Anterior cingulate cortex (tissue), 58 donors: ENCODE measurements at regions not wholly inside any gene's neighbourhood (a gene's known extent, or its start where the extent isn't known, plus 50 kb on each side); places are given as distances from the start of the nearest gene placed in this dataset.
A peak's percentile ranks its signal among the peaks of the same experiment; 100 is the strongest.

ENCODE experiments used
- DNase-seq, 58 donors: peaks; one replicate each; lab custom pipeline; 2025; lab: John Stamatoyannopoulos, UW

DNA sequence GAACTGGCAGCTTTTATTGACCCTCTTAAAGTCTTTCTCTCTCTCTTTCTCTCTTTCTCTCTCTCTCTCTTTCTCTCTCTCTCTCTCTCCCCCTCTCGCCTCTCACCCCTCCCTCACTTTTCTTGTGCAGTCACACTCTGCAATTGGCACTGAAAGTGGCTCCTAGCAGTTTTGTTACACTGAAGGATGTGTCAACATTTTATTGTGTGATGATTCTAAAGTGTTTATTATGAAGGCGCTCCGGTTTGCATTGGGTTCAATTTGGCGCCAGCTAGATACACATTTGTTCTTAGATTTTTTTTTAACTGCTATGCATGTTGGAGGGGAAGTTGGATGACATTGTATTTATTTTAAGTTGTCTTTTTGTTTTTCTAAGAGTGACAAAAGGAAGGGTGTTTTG is 64.0 kb upstream of the CHRM3 start:
- no peak for DNase-seq

- DNase-seq = no peak
These were observed 64.5 kb upstream of the CHRM3 start for GRCh38 chr1:239321877-239322276.

GRCh38 chr1:239317948-239318347 is 68.4 kb upstream of the CHRM3 start:
- DNase-seq = no peak

DNA sequence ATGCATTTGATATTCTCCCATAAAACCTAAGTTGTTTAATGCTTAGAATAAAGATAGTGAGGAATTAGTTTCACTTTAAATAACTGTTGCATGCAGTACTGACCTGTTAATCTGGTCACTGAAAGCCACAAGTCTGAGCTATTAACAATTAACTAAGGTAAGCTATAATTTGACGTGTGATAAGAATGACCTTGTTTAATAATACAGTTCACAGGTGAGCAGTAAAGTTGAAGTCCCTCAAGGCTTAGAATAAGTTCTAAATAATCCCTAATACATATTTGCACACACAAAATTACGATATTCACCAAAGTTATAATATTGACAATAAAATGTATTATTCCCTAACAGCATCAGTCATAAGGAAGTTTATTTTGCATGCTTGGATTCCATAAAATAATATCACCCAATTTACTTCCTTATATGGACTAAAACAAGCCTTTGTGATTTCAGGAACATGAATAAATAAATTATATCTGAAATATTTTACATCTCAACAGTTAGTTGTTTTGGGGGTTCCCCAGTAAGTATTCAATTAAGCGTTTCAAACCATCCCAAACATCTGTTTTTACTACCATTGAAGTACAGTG is 70.6 kb upstream of the CHRM3 start:
- no peak for DNase-seq

- no peak for DNase-seq
These were observed 75.0 kb upstream of the CHRM3 start for GRCh38 chr1:239311331-239311730.

GRCh38 chr1:239308701-239309333 is 77.6 kb upstream of the CHRM3 start:
- peak in 1 of 58 donors; percentile 3 for DNase-seq

DNA sequence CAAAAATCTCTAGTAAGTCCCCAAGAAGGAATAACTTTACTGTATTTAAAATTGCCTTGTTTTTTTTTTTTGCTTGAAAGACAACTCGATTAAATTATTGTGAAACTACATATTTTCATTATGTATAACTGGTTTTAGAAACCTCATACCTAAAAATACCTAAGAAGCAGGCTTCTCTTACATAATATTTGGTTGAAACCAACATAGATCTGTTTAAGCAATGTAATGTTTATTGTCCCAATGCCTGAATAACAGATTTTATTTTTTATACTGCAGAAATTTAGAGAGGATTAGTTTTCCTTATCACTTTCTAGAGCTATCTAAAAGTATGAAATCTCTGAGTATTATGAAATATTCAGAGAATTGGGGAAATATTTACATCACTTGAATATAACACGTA is 78.5 kb upstream of the CHRM3 start:
- DNase-seq = no peak

DNA sequence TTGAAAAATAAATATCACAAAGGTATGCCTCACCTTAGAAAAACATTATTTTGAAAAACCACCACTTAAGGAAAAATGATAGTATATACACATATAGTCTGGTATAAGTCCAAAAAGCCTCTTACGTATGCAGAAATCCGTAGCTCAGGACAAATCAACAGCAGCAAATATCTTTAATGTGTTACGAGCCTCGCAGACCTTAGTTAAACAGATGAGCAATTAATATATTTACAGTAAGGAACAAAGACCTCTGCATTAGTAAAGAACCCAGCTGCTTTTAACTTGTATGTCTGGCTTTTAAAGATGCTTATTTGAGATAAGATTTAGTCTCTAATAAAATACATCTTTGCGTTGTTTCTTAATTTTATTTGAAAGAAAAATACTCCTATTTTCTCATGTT is 79.9 kb upstream of the CHRM3 start:
- DNase-seq = no peak

- DNase-seq = no peak
These were observed 83.1 kb upstream of the CHRM3 start for GRCh38 chr1:239303289-239303688.

- no peak for DNase-seq
These were observed 83.7 kb upstream of the CHRM3 start for GRCh38 chr1:239302696-239303095.

DNA sequence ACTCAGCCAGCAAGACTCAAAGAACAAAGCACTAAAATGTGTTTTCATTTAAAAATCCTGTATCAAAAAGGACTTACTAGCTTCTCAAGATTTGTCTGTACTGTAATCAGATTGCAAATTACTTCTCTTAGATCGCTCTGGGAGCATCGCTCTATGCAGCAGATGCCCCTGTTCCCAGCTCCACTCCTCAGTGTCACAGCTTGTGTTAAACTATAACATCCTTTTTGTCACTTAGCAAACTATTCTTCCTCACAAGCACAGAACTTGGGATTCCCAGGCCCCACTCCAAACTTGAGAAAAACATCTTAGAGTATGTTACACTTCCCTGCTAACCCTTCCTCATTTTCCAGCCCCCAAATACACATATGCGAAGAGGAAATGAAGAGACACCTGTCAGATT is 85.1 kb upstream of the CHRM3 start:
- DNase-seq = no peak

DNA sequence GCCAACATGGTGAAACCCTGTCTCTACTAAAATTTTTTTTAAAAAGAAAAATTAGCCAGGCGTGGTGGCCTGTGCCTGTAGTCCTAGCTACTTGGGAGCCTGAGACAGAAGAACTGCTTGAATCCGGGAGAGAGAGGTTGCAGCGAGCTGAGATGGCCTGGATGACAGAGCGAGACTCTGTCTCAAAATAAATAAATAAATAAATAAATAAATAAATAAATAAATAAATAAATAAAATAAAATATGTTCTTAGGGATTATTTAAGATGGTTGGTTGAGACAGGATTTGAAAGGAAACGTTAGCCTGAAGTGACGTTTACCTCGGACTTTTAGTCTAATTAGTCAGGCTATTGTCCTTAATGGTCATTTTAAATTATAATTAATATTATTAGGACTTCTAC is 88.5 kb upstream of the CHRM3 start:
- DNase-seq = no peak

DNA sequence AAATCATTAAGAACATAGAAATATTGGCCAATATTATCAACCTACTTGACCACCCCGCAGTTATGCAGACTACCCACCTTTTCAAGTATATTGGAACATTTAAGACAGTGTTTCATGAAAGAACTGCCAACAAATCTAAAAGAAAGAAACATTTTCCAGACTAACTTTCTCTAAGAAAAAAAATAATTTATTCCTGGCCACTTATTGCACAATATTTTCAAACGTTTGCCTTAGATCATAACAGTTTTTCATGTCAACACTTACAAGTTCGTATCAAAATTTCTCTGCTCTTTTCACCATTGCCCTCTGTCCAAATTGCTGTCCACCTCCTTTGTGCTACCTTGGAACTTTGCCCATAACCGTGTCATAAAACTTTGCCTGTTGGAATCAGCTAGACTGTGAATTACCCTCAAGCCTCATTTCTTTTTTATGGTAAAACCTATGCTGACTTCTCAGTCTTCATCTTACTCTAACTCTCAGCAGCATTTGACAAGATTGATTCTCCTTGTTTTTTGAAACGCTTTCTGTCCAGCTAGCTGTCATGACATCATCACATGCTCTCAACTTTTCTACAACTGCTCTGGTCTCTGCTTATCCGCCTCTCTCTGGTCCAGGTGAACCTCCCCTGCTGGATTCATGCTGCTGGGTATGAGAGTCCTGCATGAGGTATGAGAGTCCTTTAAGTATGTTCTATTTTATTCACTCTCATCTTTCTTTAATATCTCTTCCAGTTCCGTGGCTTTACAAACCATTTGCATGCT is 92.8 kb upstream of the CHRM3 start:
- DNase-seq = no peak

GRCh38 chr1:239288820-239289554 is 97.4 kb upstream of the CHRM3 start:
- DNase-seq = no peak

DNA sequence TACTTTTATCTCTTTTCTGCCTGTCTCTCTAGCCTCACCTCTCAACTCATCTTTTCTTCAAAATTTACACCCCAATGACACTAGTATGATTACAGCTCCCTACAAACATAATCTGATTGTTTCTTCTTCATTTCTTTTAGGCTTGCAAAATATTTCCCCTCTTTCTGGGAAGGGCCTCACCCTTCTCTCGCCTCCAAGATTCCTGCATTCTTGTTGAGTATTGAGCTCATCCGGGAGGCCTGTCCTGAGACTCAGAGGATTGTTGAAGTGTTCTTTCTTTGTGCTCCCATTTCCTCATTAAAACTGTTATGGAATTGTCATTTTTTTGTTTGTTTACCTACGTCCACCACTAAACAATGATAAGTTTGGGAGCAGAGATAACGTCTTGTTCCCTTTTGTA is 99.1 kb upstream of the CHRM3 start:
- DNase-seq = no peak

GRCh38 chr1:239283216-239283615 is 103.2 kb upstream of the CHRM3 start:
- no peak for DNase-seq

DNA sequence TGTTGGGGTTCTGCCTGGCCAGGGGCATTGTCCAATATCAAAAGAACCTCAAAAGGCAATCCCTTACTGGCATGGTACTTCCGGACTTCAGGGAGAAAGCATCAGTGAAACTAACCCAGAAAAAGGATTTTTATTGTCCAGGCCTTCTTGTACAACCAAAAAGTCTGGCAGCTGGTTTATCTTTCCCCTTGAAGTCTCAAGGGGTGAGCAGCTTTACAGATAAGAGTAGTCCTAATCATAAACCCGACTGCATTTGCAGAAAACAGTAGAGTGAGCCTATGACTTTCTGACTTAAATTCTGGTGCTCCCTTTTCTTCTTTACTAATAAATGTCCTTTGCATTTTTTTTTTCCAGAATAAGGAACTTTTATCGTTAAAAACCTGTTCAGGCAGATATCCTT is 104.0 kb upstream of the CHRM3 start:
- DNase-seq = no peak

GRCh38 chr1:239276051-239276450 is 110.3 kb upstream of the CHRM3 start:
- no peak for DNase-seq

- no peak for DNase-seq
These were observed 112.0 kb upstream of the CHRM3 start for GRCh38 chr1:239274242-239274830.

- no peak for DNase-seq
These were observed 115.9 kb upstream of the CHRM3 start for GRCh38 chr1:239270509-239270908.

DNA sequence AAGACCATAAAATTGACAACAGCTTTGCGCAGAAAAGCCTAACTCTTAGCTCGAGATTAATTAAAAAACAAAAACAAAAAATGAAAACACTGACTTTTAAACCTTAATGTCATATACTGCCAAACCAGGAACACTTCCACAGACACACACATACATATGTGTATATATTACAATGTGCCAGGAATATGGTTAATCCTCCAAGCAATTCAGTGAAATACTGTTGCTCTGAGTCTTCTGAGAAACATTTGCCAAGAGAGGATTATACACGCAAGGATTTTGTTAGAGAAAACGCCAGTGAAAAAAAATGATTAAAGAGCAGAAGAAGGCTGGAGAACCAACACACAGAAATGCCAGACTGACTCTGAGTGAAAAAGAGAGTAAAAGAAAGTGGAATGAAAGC is 116.7 kb upstream of the CHRM3 start:
- no peak for DNase-seq
